HL-60 (cell line): ENCODE measurements at regions not wholly inside any gene's neighbourhood (a gene's known extent, or its start where the extent isn't known, plus 50 kb on each side); places are given as distances from the start of the nearest gene placed in this dataset.

ENCODE experiments used
- DNase-seq, 2 experiments: peaks; one replicate each; pipeline ENCODE4 v3.0.0-alpha.2; 2010 to 2020; ENCODE audit warnings: low read depth in 1 of 2, low spot score in 1 of 2
- H3K27ac ChIP-seq: fragments of 250-450 bp; sonication (Bioruptor Pico); replicated peaks from 2 replicates; pipeline ENCODE4 v1.5.1; 2020; ENCODE audit warnings: mild to moderate bottlenecking, moderate library complexity
- H3K27me3 ChIP-seq: fragments of 250-450 bp; sonication (Bioruptor Pico); 2 replicates; pipeline ENCODE4 v1.5.1; 2021; ENCODE audit warnings: mild to moderate bottlenecking, moderate library complexity; ENCODE audit not compliant: insufficient read depth, poor library complexity, severe bottlenecking
- H3K4me3 ChIP-seq: replicated peaks from 2 replicates; pipeline ENCODE4 v1.5.1; 2011; ENCODE audit warnings: mild to moderate bottlenecking, control low read depth, low read length; ENCODE audit not compliant: insufficient read depth
- CTCF ChIP-seq: IDR thresholded peaks from one replicate; pipeline ENCODE4 v1.5.1; 2011; ENCODE audit warnings: low read length, control low read depth, inconsistent platforms; ENCODE audit not compliant: insufficient read depth
- GABPA ChIP-seq: IDR thresholded peaks from 2 replicates; pipeline ENCODE4 v1.6.1; 2012; ENCODE audit warnings: low read depth
- POLR2AphosphoS5 ChIP-seq: IDR thresholded peaks from 2 replicates; pipeline ENCODE4 v1.6.1; 2012; ENCODE audit warnings: low read depth
- SPI1 ChIP-seq: IDR thresholded peaks from 2 replicates; pipeline ENCODE4 v1.6.1; 2012; ENCODE audit warnings: low read depth, mild to moderate bottlenecking, borderline replicate concordance
- TF ChIP-seq, protein P1 (sequence below): IDR thresholded peaks from 2 replicates; pipeline ENCODE4 v1.6.1; 2012; ENCODE audit warnings: low read depth; ENCODE audit not compliant: insufficient replicate concordance

DNA sequence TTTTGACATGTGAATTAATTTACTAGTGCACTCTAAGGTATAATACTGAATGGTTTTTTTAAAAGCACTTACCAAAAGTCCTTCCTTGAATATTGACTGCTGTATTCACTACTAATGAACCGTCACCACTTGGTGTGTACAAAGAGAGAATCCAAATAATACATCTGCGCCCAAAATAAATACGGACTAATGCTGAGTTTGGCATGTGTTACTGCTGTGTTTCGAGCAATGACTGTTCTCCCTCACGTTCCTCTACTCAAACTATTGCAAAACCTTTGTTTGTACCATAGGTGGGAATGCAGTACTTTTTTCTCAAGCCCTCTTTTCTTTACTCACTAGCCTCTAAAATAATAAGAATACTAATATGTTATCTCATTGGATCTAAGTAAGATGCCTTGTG lies 305.5 kb downstream of the QKI start:
- TF ChIP-seq GABPA (no peak), SPI1 (no peak), POLR2AphosphoS5 (no peak), CTCF (no peak)
- TF ChIP-seq, protein P1, sequence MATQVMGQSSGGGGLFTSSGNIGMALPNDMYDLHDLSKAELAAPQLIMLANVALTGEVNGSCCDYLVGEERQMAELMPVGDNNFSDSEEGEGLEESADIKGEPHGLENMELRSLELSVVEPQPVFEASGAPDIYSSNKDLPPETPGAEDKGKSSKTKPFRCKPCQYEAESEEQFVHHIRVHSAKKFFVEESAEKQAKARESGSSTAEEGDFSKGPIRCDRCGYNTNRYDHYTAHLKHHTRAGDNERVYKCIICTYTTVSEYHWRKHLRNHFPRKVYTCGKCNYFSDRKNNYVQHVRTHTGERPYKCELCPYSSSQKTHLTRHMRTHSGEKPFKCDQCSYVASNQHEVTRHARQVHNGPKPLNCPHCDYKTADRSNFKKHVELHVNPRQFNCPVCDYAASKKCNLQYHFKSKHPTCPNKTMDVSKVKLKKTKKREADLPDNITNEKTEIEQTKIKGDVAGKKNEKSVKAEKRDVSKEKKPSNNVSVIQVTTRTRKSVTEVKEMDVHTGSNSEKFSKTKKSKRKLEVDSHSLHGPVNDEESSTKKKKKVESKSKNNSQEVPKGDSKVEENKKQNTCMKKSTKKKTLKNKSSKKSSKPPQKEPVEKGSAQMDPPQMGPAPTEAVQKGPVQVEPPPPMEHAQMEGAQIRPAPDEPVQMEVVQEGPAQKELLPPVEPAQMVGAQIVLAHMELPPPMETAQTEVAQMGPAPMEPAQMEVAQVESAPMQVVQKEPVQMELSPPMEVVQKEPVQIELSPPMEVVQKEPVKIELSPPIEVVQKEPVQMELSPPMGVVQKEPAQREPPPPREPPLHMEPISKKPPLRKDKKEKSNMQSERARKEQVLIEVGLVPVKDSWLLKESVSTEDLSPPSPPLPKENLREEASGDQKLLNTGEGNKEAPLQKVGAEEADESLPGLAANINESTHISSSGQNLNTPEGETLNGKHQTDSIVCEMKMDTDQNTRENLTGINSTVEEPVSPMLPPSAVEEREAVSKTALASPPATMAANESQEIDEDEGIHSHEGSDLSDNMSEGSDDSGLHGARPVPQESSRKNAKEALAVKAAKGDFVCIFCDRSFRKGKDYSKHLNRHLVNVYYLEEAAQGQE = no peak
- Histone ChIP-seq H3K4me3 (no peak overlapping the region), H3K27ac (no peak overlapping the region), H3K27me3 (no peaks in the 10 kb centered on the region)
- DNase-seq = no peak

GRCh38 chr6:163719028-163719742 lies 304.7 kb downstream of the QKI start:
- Histone ChIP-seq H3K4me3 (no peak overlapping the region), H3K27me3 (no peaks in the 10 kb centered on the region), H3K27ac (no peak overlapping the region)
- no peak for DNase-seq
- no peak for TF ChIP-seq CTCF

DNA sequence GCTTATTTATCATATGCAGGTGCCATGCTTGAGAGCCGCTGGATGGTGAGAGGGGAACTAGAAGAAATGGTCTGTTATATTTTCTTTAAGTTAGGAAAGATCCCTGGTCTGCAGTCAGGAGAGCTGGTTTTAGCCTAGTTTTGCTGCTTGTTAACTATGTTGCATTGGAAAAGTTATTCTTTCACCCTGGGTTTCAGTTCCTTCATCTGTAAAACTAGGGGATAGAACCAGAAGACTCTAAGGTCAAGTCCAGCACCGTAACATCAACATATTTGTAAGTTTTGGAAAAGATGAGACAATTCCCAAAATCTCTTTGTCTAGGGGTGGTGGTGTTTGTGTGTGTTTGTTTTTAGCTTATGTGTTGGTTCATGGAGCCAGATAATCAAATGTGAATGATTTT lies 304.0 kb downstream of the QKI start:
- DNase-seq = no peak
- Histone ChIP-seq H3K27me3 (no peaks in the 10 kb centered on the region), H3K4me3 (no peak overlapping the region), H3K27ac (no peak overlapping the region)
- TF ChIP-seq, protein P1 = no peak
- TF ChIP-seq GABPA = no peak
- TF ChIP-seq POLR2AphosphoS5 = no peak
- TF ChIP-seq CTCF = no peak
- no peak for TF ChIP-seq SPI1
